Activated CD4-positive, alpha-beta T cell treated with anti-CD3 and anti-CD28 coated beads, Interleukin-2, amount 10 ng/mL, durations not matched to agents 24 days and 14 days (primary cell): ENCODE measurements at regions not wholly inside any gene's neighbourhood (a gene's known extent, or its start where the extent isn't known, plus 50 kb on each side); places are given as distances from the start of the nearest gene placed in this dataset.
"Not testable (repeated sequence)": the region's sequence is repeated elsewhere in the genome, so short reads cannot be mapped to it uniquely, and the experiment has no call there.

Source experiments
- DNase-seq: peaks from one replicate; pipeline ENCODE4 v3.0.0; 2022
- H3K27ac Mint-ChIP-seq: one replicate; pipeline ENCODE4 v1.8.0; 2022; ENCODE audit warnings: mild to moderate bottlenecking, mixed read lengths
- H3K27me3 Mint-ChIP-seq: one replicate; pipeline ENCODE4 v1.8.0; 2022; ENCODE audit warnings: mixed read lengths
- H3K36me3 Mint-ChIP-seq: one replicate; pipeline ENCODE4 v1.8.0; 2022; ENCODE audit warnings: low read depth, mild to moderate bottlenecking, mixed read lengths
- H3K4me1 Mint-ChIP-seq: one replicate; pipeline ENCODE4 v1.8.0; 2021; ENCODE audit warnings: mixed read lengths
- H3K4me3 Mint-ChIP-seq: one replicate; pipeline ENCODE4 v1.8.0; 2022; ENCODE audit warnings: mild to moderate bottlenecking, moderate library complexity, mixed read lengths
- H3K9me3 Mint-ChIP-seq: one replicate; pipeline ENCODE4 v1.8.0; 2021; ENCODE audit warnings: mixed read lengths
- intact Hi-C: fragments of 100-400 bp; cut with micrococcal nuclease; formaldehyde crosslinking; loops from one replicate; pipeline ENCODE4 v1.15.1; 2023

- no peak for DNase-seq
- H3K4me1 Mint-ChIP-seq, result no peaks in the 10 kb centered on the region
- H3K9me3 Mint-ChIP-seq, result peaks cover 11% of the 10 kb centered on the region
- H3K27ac Mint-ChIP-seq, result no peak overlapping the region
- intact Hi-C loops, result no loop called here
- no peaks in the 10 kb centered on the region for H3K36me3 Mint-ChIP-seq
- no peaks in the 10 kb centered on the region for H3K27me3 Mint-ChIP-seq
- no peak overlapping the region for H3K4me3 Mint-ChIP-seq
These were observed 668.3 kb upstream of the ZNF385D start for GRCh38 chr3:22419261-22419660.

- no peak overlapping the region for H3K4me3 Mint-ChIP-seq
- H3K4me1 Mint-ChIP-seq, result no peaks in the 10 kb centered on the region
- intact Hi-C loops, result no loop called here
- H3K9me3 Mint-ChIP-seq, result peaks cover 5% of the 10 kb centered on the region
- no peak for DNase-seq
- no peaks in the 10 kb centered on the region for H3K27me3 Mint-ChIP-seq
- no peaks in the 10 kb centered on the region for H3K36me3 Mint-ChIP-seq
- no peak overlapping the region for H3K27ac Mint-ChIP-seq
These were observed 670.6 kb upstream of the ZNF385D start for GRCh38 chr3:22421589-22421988.

- H3K9me3 Mint-ChIP-seq, result no peaks in the 10 kb centered on the region
- H3K36me3 Mint-ChIP-seq, result no peaks in the 10 kb centered on the region
These were observed 680.3 kb upstream of the ZNF385D start for GRCh38 chr3:22431334-22431733.

GRCh38 chr3:22439626-22440025 lies 688.6 kb upstream of the ZNF385D start:
- no peaks in the 10 kb centered on the region for H3K4me1 Mint-ChIP-seq
- no peaks in the 10 kb centered on the region for H3K27me3 Mint-ChIP-seq
- H3K27ac Mint-ChIP-seq, result no peak overlapping the region
- DNase-seq, result no peak
- intact Hi-C loops, result no loop called here
- no peak overlapping the region for H3K4me3 Mint-ChIP-seq
- H3K9me3 Mint-ChIP-seq, result peaks cover 5% of the 10 kb centered on the region
- no peaks in the 10 kb centered on the region for H3K36me3 Mint-ChIP-seq

More at GRCh38 chr3:22431334-22431733, 680.3 kb upstream of the ZNF385D start:
- no peak for DNase-seq
- intact Hi-C loops, result no loop called here
- no peaks in the 10 kb centered on the region for H3K27me3 Mint-ChIP-seq
- no peak overlapping the region for H3K27ac Mint-ChIP-seq
- H3K4me3 Mint-ChIP-seq, result no peak overlapping the region
- no peaks in the 10 kb centered on the region for H3K4me1 Mint-ChIP-seq

GRCh38 chr3:22441711-22442110 lies 690.7 kb upstream of the ZNF385D start:
- H3K36me3 Mint-ChIP-seq, result no peaks in the 10 kb centered on the region
- no peaks in the 10 kb centered on the region for H3K4me1 Mint-ChIP-seq
- no peak overlapping the region for H3K4me3 Mint-ChIP-seq
- no peaks in the 10 kb centered on the region for H3K27me3 Mint-ChIP-seq
- DNase-seq, result no peak
- H3K27ac Mint-ChIP-seq, result no peak overlapping the region
- intact Hi-C loops, result no loop called here
- H3K9me3 Mint-ChIP-seq, result peaks cover 5% of the 10 kb centered on the region

- H3K27ac Mint-ChIP-seq, result no peak overlapping the region
- no peaks in the 10 kb centered on the region for H3K4me1 Mint-ChIP-seq
- intact Hi-C loops, result no loop called here
- H3K27me3 Mint-ChIP-seq, result no peaks in the 10 kb centered on the region
- H3K4me3 Mint-ChIP-seq, result no peak overlapping the region
- DNase-seq, result no peak
- no peaks in the 10 kb centered on the region for H3K36me3 Mint-ChIP-seq
- peaks cover 4% of the 10 kb centered on the region for H3K9me3 Mint-ChIP-seq
These were observed 692.7 kb upstream of the ZNF385D start for GRCh38 chr3:22443571-22444233.

- H3K4me1 Mint-ChIP-seq, intact Hi-C loops, H3K27ac Mint-ChIP-seq, H3K9me3 Mint-ChIP-seq, DNase-seq, H3K4me3 Mint-ChIP-seq, H3K36me3 Mint-ChIP-seq, H3K27me3 Mint-ChIP-seq: not testable (repeated sequence)
These were observed 694.3 kb upstream of the ZNF385D start for GRCh38 chr3:22445336-22445735.

GRCh38 chr3:22450786-22451400 lies 699.9 kb upstream of the ZNF385D start:
- H3K27ac Mint-ChIP-seq, result no peak overlapping the region
- DNase-seq, result no peak
- H3K4me1 Mint-ChIP-seq, result no peaks in the 10 kb centered on the region
- no peaks in the 10 kb centered on the region for H3K27me3 Mint-ChIP-seq
- H3K9me3 Mint-ChIP-seq, result no peaks in the 10 kb centered on the region
- H3K4me3 Mint-ChIP-seq, result no peak overlapping the region
- no peaks in the 10 kb centered on the region for H3K36me3 Mint-ChIP-seq
- intact Hi-C loops, result no loop called here

GRCh38 chr3:22451501-22451900 lies 700.5 kb upstream of the ZNF385D start:
- Mint-ChIP-seq H3K4me1 (no peaks in the 10 kb centered on the region), H3K4me3 (no peak overlapping the region), H3K9me3 (no peaks in the 10 kb centered on the region), H3K27me3 (no peaks in the 10 kb centered on the region), H3K27ac (no peak overlapping the region), H3K36me3 (no peaks in the 10 kb centered on the region)
- intact Hi-C loops, result no loop called here
- no peak for DNase-seq

- no peaks in the 10 kb centered on the region for H3K27me3 Mint-ChIP-seq
- DNase-seq, result no peak
- no peak overlapping the region for H3K27ac Mint-ChIP-seq
- H3K9me3 Mint-ChIP-seq, result no peaks in the 10 kb centered on the region
- H3K36me3 Mint-ChIP-seq, result no peaks in the 10 kb centered on the region
- no peak overlapping the region for H3K4me3 Mint-ChIP-seq
- intact Hi-C loops, result no loop called here
- no peaks in the 10 kb centered on the region for H3K4me1 Mint-ChIP-seq
These were observed 703.0 kb upstream of the ZNF385D start for GRCh38 chr3:22453906-22454535.

GRCh38 chr3:22469995-22470394 lies 719.0 kb upstream of the ZNF385D start:
- H3K27me3 Mint-ChIP-seq, result no peaks in the 10 kb centered on the region
- H3K36me3 Mint-ChIP-seq, result no peaks in the 10 kb centered on the region
- no peak overlapping the region for H3K27ac Mint-ChIP-seq
- no peak overlapping the region for H3K4me3 Mint-ChIP-seq
- H3K9me3 Mint-ChIP-seq, result no peaks in the 10 kb centered on the region
- DNase-seq, result no peak
- intact Hi-C loops, result no loop called here
- no peaks in the 10 kb centered on the region for H3K4me1 Mint-ChIP-seq

GRCh38 chr3:22471557-22471956 lies 720.5 kb upstream of the ZNF385D start:
- Mint-ChIP-seq H3K4me3 (no peak overlapping the region), H3K27ac (no peak overlapping the region), H3K36me3 (no peaks in the 10 kb centered on the region), H3K27me3 (no peaks in the 10 kb centered on the region), H3K4me1 (no peaks in the 10 kb centered on the region), H3K9me3 (no peaks in the 10 kb centered on the region)
- intact Hi-C loops, result no loop called here
- DNase-seq, result no peak

GRCh38 chr3:22474706-22475445 lies 723.9 kb upstream of the ZNF385D start:
- Mint-ChIP-seq H3K4me1 (no peaks in the 10 kb centered on the region), H3K27me3 (no peaks in the 10 kb centered on the region), H3K9me3 (no peaks in the 10 kb centered on the region), H3K4me3 (no peak overlapping the region), H3K36me3 (no peaks in the 10 kb centered on the region), H3K27ac (no peak overlapping the region)
- no peak for DNase-seq
- intact Hi-C loops, result no loop called here

- Mint-ChIP-seq H3K27ac (no peak overlapping the region), H3K36me3 (no peaks in the 10 kb centered on the region), H3K4me1 (no peaks in the 10 kb centered on the region), H3K9me3 (no peaks in the 10 kb centered on the region), H3K4me3 (no peak overlapping the region), H3K27me3 (no peaks in the 10 kb centered on the region)
- no peak for DNase-seq
- intact Hi-C loops, result no loop called here
These were observed 724.7 kb upstream of the ZNF385D start for GRCh38 chr3:22475665-22476240.
